GM15510 (cell line): ENCODE measurements at regions not wholly inside any gene's neighbourhood (a gene's known extent, or its start where the extent isn't known, plus 50 kb on each side); places are given as distances from the start of the nearest gene placed in this dataset.

Experiments
- POLR2A ChIP-seq: IDR thresholded peaks from 3 replicates; pipeline ENCODE4 v1.6.1; 2011; ENCODE audit warnings: borderline replicate concordance; ENCODE audit not compliant: insufficient read length; ENCODE audit errors: extremely low read depth

DNA sequence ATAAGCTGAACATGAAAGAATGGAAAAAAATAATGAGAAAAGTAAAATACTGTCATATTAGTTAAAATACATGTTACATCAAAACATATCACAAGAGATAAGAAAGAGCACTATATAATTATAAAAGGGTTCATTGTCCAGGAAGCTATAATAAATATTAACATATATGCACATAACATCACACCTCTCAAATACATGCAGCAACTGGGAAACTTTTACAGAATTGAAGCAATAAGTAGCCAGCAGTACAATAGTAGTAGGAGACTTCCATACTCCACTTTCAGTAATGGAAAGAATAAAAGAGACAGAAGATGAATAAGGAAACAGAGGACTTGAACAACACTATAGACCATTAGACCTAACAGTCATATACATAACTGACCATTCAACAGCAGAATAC, 90.4 kb downstream of the AHSP start:
- no peak for TF ChIP-seq POLR2A

DNA sequence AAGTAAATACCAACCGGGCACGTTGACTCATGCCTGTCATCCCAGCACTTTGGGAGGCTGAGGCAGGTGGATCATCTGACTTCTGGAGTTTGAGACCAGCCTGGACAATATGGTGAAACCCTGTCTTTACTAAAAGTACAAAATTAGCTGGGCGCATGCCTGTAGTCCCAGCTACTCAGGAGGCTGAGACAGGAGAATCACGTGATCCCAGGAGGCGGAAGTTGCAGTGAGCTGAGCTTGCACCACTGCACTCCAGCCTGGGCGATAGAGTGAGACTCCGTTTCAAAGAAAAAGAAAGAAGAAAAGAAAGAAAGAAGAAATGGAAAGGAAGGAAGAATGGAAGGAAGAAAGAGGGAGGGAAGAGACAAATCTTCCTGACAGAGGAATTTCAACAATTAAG, 108.7 kb downstream of the AHSP start:
- no peak for TF ChIP-seq POLR2A

DNA sequence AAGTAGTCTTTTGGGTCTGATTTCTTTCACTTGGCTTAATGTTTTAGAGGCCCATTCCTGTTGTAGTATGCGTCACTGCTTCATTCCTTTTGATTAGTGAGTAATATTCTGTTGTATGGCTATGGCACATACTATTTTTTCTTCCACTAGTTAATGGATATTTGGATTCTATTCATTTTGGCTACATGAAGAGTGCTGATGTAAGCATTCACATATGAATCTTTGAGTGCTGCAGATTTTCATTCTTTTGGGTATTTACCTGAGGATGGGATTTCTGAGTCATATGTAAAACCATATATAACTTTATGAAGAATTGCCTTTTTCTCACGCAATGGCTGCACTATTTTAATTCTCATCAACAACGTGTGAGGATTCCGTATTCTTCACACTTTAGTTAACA, 113.6 kb downstream of the AHSP start:
- no peak for TF ChIP-seq POLR2A

DNA sequence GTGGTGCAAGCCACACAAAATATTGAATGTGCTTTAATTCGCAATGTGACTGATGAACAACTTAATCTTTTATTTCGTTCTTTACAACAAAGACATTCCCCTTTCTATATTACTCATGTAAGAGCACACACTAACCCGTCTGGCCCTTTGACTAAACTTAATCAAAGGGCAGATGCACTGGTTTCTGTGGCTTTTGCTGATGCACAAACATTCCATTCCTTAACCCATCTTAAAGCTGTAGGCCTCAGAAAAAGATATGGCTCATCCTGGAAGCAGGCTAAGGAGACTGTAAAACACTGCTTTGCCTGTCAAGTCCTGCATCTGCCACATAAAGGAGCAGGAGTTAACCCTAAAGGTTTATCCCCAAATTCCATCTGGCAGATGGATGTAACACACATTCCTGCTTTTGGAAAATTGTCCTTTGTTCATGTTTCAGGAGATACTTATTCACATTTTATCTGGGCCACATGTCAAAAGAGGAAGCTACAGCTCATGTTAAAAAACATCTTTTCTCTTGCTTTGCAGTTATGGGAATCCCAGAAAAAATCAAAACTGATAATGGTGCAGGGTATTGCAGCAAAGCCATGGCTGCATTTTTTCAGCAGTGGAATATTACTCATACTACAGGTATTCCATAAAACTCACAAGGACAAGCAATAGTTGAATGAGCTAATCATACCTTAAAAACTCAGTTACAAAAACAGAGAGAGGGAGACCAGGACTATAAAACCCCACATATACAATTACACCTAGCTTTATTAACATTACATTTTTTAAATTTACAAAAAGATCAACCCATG, 137.2 kb downstream of the AHSP start:
- TF ChIP-seq POLR2A, result no peak

DNA sequence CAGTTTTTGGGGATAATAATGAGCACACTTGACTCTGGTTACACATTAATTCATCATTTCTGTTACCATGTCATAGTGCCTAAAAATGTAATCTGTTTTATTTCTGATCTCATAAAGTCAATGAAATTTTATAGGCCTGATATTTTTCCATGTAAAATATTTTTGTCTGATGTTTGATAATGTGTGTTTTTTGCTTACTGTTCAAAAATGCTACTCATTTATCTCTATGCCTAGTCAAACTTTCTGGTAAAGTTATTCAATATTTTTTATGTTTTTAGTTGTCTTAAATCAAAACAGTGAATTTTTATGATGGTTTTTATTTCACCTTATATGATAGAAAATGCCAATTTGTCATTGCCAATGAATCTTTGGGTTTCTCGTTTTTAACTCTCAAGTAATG, 147.0 kb downstream of the AHSP start:
- TF ChIP-seq POLR2A, result no peak

DNA sequence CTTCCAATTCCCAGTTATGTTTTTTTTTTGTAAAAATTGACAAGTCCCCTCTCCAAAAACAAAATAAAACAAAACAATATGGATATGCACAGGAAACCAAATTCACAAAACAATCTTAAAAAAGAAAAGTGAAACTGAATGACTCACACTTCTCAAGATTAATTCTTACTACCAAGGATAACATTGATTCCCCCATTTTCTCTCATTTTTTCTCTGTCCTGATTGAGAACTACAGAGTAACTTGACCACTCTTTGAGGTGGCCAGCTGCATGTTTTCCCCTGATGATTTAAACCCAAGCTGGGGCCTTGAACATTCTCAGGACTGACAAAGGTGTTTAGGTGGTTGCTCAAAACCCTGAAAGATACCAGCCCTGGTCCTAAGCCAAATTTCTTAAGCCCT, 149.0 kb downstream of the AHSP start:
- TF ChIP-seq POLR2A, result no peak

DNA sequence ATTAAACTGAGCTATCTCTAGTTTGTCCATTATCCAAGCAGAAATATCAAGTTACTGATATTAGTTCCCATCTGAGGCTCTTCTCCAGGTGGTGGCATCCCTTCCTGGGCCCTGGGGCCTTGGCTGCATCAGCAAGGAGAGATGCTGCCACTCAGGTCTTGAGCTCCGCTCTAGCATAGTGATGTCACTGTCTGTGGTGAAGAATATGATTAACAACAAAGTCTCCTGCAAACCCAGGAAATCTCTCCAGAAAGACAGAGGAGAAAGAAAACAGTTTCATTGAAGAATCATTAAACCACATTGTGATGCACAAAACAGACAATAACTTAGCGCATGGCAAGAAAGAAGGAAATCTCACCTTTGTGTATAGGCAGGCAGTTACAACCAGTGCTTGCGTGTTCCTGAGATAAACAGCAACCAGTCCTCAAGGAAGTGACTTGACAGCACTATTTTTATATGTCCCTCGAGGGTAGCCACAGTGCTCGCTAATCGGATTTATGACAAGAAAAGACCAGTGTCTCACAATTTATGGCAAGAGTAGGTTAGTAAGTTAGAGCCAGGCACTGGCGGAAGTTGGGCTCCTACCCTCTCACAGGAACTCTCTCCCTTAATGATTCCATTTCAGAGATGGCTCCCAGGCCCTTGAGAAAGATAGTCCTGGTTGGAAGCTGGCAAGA, 151.1 kb downstream of the AHSP start:
- no peak for TF ChIP-seq POLR2A

DNA sequence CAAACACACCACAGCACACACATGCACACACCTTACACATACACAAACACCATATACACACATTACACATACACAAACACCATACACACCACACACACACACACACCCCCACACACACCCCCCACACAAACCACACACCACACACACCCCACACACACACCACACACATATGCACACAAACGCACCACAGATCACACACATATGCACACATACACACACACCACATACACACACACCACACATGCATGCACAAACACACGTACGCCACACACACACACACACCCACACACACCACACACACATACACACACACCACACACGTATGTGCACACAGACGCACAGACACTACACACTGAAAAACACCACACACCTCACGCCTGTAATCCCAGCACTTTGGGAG, 166.0 kb downstream of the AHSP start:
- no peak for TF ChIP-seq POLR2A

DNA sequence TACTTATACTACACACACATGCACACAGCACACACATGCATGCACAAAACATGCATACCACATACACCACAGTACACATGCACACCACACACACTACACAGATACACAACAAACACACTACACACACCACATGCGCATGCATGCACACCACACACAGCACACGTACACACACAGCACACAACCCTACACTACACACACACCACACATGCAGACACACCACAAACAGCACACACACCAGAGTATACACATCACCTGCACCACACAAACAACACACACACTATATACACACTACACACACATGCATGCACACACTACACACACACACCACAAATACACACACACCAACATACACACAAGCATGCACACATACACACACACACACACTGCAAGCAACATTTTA, 166.8 kb downstream of the AHSP start:
- no peak for TF ChIP-seq POLR2A

DNA sequence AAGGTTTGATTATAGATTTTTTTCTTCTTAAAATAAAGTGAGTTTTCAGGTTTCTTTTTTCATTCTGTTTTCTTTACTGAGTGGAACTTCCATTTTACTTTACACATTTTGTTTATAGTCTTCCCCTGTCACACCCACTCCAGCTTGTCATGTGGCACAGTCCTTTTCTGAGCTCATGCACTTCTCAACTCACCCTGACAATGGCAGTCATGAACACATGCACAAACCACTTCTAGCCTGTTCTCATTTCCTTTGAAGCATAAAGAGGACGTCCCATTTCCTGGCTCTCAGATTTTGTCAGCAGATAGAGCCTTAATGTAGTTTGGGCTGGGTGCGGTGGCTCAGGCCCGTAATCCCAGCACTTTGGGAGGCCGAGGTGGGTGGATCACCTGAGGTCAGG, 168.0 kb downstream of the AHSP start:
- TF ChIP-seq POLR2A, result no peak

DNA sequence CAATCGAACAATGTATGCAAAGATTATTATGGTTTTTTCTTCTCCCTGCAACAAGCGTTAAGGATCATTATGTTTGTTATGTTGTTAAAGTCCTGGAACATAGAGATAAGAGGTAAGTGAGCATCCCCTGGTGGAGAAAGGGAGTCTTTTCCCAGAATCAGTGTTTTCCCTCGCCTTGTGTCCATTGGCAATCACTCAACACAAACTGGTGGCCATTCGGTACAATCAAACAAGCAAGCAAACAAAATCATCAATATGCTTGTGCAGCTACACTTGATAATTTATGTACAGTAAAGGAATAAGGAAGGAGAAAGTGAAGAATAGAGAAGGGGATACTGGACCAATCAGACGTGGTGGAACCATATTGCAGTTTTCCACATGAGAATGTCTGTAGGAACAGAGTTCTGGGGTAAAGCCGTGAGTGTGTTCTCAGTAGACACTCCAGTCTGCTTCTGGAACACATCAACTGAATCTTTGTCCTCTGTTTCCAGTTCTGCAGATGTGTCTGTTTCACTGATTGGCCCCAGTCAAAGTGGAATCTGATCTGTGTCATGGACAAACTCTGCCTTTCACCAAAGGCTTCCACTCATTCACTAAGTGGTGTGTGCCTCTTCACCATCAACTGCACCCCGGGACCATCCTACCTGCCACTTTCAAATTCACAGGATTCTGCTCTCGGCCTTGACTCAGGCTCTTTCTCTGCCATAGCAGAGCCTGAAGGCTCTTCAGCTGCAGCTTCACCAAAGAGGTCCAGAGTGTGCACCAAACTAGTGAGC, 169.5 kb downstream of the AHSP start:
- TF ChIP-seq POLR2A, result no peak

DNA sequence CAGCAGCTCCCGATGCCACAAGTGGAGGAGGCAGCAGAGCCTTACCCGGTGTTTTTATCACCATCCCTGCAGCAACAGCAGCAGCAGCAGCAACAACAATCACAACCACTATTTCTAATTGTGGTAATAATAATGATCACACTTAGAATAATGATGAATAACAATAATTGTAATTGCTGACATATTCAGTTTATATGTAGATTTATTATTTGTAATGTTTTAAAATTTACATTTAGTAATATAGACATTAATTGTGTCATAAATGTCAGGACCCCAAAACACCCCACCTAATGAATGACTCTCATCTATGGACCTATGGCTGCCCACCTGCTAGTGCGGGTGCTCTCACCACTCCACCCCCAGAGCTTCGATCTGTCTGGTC, 170.0 kb downstream of the AHSP start:
- TF ChIP-seq POLR2A, result no peak

DNA sequence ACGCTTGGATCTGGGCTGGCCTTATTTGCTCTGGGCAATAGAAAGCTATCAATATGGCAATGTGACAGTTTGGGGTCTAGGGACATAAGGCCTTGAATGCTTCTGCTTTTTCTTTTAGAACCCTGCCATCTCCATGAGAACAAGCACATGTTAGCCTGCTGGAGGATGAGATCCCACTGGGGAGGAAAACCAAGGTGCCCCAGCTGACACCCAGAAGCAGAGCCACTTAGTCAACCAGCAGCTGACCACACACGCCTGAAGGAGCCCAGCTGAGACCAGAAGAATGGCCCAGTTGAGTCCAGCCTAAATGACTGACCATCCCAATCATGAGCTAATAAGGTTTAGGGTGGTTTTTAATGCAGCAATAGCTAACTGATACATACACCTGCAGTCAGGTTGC, 171.2 kb downstream of the AHSP start:
- no peak for TF ChIP-seq POLR2A

DNA sequence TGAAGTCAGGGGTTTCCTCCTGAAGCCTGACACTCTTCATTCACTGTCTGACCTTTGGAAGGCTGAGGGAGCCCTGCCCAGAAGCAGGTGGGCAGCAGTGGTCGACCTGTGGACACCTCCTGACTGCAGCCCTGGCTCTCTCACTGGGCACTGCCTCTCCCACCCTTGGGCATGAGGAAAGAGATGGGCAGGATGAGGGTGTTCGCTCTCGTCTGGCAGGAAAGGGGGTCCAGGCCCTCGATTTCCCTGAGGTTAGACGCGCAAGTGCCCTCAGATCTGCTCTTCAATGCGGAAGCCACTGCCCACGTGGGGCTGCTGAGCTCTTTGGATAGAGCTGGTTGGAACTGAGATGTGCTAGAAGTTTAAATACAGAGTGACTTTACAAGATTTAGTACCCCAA, 171.9 kb downstream of the AHSP start:
- no peak for TF ChIP-seq POLR2A

DNA sequence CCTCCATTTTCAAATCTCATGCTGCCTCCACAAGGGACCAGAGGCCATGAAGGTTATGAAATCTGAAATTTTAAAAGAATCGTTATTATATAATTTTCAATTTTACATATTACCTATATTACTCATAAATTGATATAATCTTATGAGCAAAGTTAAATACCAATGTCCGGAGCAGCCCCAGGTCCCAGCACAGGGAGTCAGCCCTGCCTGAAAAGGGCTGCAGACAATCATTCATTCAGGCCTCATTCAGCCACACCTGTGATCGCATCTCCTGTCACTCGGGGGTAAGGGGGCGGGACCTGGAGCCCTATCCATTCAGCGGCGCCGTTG, 172.5 kb downstream of the AHSP start:
- TF ChIP-seq POLR2A, result no peak
